ENCODE measurements at regions not wholly inside any gene's neighbourhood (a gene's known extent, or its start where the extent isn't known, plus 50 kb on each side); places are given as distances from the start of the nearest gene placed in this dataset.

DNA sequence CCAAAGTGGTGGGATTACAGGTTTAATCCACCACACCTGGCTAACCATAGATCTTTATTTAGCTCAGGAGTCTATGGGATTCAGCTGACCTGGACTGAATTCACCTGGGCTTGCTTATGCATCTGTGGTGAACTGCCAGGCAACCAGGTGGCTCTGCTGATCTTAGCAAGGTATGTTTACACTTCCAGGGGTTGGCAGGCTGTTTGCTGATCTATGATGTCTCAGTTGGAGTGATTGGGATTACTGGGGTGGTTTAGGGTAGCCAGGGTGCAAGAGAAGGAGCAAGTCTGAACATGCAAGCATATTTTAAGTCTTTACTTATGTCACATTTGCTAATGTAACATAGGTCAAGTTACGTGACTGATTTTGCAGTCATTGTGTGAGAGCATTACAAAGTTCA, 63.6 kb upstream of the JAK2 start:
- Mint-ChIP-seq H3K27ac (no peak overlapping the region), H3K9me3 (peaks cover 3% of the 10 kb centered on the region), H3K4me1 (ENCODE audit: low read depth) (peaks cover 16% of the 10 kb centered on the region), H3K4me3 (no peak overlapping the region), H3K36me3 (ENCODE audit: low read depth) (peaks cover 4% of the 10 kb centered on the region), H3K27me3 (no peaks in the 10 kb centered on the region)

DNA sequence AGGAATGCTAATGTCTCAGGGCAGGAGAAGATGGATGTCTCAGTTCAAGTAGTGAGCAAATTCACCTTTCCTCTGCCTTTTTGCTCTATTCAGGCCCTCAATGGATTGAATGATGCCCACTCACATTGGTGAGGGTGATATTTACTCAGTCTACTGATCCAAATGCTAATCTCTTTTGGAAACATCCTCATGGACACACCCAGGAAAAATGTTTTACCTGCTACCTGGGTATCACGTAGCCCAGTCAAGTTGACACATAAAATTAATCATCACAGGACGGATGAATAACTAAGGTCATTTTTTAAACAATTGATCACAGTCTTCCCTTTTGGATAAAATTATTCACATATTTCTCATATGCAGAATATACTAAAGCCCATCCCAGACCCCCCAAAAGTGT, 63.0 kb upstream of the JAK2 start:
- H3K9me3 Mint-ChIP-seq, result peaks cover 3% of the 10 kb centered on the region
- no peak overlapping the region for H3K4me3 Mint-ChIP-seq
- no peaks in the 10 kb centered on the region for H3K27me3 Mint-ChIP-seq
- H3K4me1 Mint-ChIP-seq (ENCODE audit: low read depth), result peaks cover 22% of the 10 kb centered on the region
- peaks cover 4% of the 10 kb centered on the region for H3K36me3 Mint-ChIP-seq (ENCODE audit: low read depth)
- no peak overlapping the region for H3K27ac Mint-ChIP-seq

DNA sequence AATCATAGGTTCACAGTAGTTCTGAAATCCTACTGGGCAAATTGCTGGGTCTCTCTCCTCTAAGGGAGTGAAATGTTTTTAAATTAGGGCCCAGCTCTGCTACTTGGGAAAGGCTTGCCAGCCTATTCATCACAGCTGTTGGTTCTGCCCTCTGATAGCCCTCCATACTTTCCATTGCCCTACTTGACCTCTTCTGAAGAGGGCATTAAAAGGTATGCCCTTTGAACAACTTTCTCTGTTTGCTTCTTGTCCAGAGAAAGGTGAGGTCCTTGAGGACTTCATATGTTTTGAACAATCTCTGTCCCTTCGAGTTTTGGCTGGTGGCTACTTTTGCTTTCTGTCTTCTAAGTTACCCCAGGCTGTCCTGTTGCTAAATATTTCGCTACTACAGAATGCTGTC, 62.3 kb upstream of the JAK2 start:
- H3K4me1 Mint-ChIP-seq (ENCODE audit: low read depth), result peaks cover 28% of the 10 kb centered on the region
- H3K27ac Mint-ChIP-seq, result no peak overlapping the region
- peaks cover 4% of the 10 kb centered on the region for H3K36me3 Mint-ChIP-seq (ENCODE audit: low read depth)
- no peak overlapping the region for H3K4me3 Mint-ChIP-seq
- H3K9me3 Mint-ChIP-seq, result peaks cover 3% of the 10 kb centered on the region
- no peaks in the 10 kb centered on the region for H3K27me3 Mint-ChIP-seq

DNA sequence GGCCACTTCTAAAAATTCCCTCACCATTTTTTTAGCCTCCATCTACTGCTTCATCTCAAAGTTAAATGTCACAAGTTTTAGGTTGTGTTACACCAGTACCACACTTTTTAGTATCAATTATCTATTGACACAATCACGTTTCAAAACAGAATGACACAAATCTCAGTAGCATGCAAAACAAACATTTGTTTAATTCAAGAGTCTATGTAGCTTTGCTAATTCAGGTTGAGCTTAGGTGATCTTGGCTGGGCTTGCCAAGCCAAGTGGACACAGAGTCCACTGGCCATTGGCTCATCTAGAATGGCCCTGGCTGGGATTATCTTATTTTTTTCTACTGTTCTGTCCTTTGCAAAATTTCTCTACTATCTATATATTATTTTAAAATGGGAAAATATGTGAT, 61.9 kb upstream of the JAK2 start:
- H3K27ac Mint-ChIP-seq, result no peak overlapping the region
- H3K4me3 Mint-ChIP-seq, result no peak overlapping the region
- peaks cover 4% of the 10 kb centered on the region for H3K36me3 Mint-ChIP-seq (ENCODE audit: low read depth)
- H3K4me1 Mint-ChIP-seq (ENCODE audit: low read depth), result peaks cover 28% of the 10 kb centered on the region
- no peaks in the 10 kb centered on the region for H3K27me3 Mint-ChIP-seq
- H3K9me3 Mint-ChIP-seq, result peaks cover 3% of the 10 kb centered on the region

DNA sequence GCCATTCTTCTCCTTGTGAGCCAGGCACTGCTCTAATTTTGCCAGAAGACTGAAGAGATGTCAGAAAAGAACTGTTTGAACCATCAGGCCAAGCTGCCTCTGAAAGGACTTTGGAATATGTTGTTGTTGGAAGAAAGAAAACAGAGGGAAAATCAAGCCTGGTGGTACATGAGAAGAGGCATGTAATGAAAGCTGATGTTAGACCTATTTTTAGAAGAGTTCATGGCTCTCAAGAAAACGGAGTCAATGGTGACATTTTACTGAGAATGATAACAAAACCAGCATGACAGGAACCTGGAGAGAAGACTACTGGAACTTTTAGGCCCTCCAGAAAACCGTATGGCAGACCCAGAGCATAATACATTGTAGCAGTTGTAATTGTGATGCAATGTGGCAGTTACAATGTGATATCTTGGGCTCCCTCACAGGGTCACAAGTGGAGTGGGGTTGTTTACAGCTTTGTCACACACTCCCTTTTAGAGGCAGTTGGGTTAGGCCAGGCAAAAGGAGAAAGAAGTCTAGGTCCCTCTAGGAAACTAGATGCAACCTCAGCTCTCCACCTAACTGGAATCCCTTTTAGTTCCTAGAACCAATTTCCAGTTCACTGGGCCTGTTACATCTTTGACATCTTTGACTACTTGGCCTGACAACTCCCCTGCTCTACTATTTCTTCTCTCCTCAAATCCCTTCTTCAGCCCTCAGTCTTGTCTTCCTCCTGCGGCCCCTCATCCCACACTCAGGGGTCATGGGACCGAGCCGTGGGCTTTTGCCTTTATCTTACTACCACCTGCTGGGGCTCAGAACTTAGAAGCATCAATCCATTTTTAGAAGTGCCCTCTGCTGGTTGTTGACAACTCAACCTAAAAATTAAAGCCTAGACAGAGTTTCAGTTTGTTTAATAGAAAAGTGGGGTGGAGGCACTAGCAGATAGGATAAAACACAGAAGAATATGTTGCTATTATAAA, 61.2 kb upstream of the JAK2 start:
- H3K4me1 Mint-ChIP-seq (ENCODE audit: low read depth), result peaks cover 28% of the 10 kb centered on the region
- H3K27ac Mint-ChIP-seq, result no peak overlapping the region
- no peaks in the 10 kb centered on the region for H3K27me3 Mint-ChIP-seq
- H3K36me3 Mint-ChIP-seq (ENCODE audit: low read depth), result peaks cover 4% of the 10 kb centered on the region
- no peak overlapping the region for H3K4me3 Mint-ChIP-seq
- peaks cover 3% of the 10 kb centered on the region for H3K9me3 Mint-ChIP-seq

DNA sequence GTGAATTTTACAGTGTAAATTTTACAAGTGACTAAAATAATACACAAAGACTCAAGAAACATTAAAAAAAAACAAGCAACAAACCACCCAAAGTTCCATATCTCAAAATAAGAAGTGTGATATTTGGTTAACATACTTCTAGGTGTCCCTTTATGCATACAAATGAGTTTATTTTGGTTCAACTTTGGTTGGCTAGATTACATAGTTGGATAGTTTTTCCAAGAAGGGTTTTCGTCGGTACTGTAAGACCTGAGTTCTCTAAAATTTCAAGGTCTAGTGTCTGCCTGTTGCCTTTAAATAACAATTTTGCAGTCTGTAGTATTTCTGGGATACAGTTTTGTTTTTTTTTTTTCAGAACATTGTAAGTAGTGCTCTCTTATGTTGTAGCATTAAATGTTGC, 58.8 kb upstream of the JAK2 start:
- H3K4me3 Mint-ChIP-seq, result no peak overlapping the region
- no peaks in the 10 kb centered on the region for H3K36me3 Mint-ChIP-seq (ENCODE audit: low read depth)
- no peaks in the 10 kb centered on the region for H3K27me3 Mint-ChIP-seq
- H3K4me1 Mint-ChIP-seq (ENCODE audit: low read depth), result peaks cover 28% of the 10 kb centered on the region
- peak overlapping the region; percentile 32 for H3K27ac Mint-ChIP-seq
- H3K9me3 Mint-ChIP-seq, result no peaks in the 10 kb centered on the region

DNA sequence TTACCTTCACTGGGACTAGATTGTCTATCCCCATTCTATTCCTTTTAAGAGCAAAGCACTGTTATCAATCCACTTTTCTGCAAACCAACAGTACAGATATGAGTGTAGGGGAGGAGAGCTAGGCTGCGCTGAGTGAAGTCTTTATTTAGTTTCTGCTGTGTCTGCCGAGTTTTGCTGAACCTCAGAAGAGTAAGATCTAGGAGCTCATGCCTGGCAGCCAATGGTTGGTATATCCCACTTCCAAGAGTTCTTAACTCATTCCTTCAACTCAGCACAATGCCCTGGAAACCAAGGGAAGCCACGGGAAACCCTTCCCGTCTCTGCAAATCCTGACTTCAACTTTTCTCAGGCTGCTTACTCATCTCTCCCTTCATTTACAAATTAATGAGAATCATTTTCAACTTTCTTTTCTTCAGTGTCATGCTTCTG, 58.0 kb upstream of the JAK2 start:
- Mint-ChIP-seq H3K4me3 (no peak overlapping the region), H3K27ac (no peak overlapping the region), H3K27me3 (no peaks in the 10 kb centered on the region), H3K36me3 (ENCODE audit: low read depth) (no peaks in the 10 kb centered on the region), H3K4me1 (ENCODE audit: low read depth) (peaks cover 28% of the 10 kb centered on the region), H3K9me3 (no peaks in the 10 kb centered on the region)

DNA sequence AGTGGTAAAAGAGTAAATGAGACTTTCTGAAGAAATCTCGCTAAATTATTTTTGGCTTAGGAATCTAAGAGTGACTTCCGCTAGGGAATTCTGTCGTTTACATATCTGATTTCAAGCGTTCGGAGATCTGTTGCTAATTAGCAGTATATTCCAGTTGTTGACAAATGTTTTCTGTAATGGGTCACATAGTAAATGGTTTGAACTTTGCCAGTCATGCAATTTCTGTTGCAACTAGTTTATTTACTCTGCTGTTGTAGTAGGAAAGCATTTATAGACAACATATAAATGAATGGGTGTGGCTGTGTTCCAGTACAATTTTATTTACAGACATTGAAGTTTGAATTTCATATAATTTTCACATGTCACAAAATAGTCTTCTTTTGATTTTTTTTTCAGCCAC, 57.4 kb upstream of the JAK2 start:
- Mint-ChIP-seq H3K4me1 (ENCODE audit: low read depth) (peaks cover 28% of the 10 kb centered on the region), H3K4me3 (no peak overlapping the region), H3K27ac (no peak overlapping the region)

DNA sequence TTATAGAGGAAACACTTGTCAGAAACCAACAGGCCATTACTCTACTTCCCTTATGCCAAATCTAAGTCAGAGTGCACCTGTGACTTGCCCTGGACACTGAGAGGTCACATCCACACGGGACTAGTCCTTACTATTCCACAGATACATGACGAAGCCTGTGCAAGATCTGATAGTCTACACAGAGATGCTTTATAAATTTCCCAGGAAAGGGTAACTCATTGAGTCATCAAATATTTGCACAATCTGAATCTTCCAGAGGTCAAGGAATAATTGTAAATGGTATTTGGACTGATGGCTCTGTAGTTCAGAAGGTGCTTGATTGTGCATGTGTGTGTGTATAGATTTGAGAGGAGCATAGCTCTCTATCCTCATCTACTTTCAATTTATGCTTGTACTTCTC, 55.2 kb upstream of the JAK2 start:
- Mint-ChIP-seq H3K27me3 (no peaks in the 10 kb centered on the region), H3K4me3 (no peak overlapping the region), H3K4me1 (ENCODE audit: low read depth) (peaks cover 20% of the 10 kb centered on the region), H3K9me3 (no peaks in the 10 kb centered on the region), H3K36me3 (ENCODE audit: low read depth) (no peaks in the 10 kb centered on the region), H3K27ac (no peak overlapping the region)

More for the DNA sequence above, 57.4 kb upstream of the JAK2 start:
- no peaks in the 10 kb centered on the region for H3K9me3 Mint-ChIP-seq
- H3K36me3 Mint-ChIP-seq (ENCODE audit: low read depth), result no peaks in the 10 kb centered on the region
- no peaks in the 10 kb centered on the region for H3K27me3 Mint-ChIP-seq

DNA sequence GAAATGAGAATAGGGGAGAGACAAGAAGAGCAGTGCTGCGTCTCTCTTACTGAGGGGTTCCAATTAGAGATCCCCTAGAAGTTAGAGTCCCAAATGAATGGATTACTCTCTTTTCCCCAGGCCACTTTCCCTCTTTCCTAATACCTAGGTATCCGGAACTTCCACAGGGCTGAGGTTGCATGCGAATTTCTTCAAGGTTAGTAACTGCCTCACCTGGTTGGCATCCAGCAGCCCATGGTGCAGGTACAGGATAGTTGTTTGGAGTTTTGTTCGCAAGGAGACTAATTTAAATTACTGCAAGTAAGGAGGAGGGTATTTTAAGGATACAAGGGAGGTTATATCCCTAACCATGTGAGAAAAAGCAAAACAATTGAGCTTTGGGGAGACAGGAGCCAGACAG, 52.4 kb upstream of the JAK2 start:
- peaks cover 25% of the 10 kb centered on the region for H3K4me1 Mint-ChIP-seq (ENCODE audit: low read depth)
- H3K27ac Mint-ChIP-seq, result no peak overlapping the region

DNA sequence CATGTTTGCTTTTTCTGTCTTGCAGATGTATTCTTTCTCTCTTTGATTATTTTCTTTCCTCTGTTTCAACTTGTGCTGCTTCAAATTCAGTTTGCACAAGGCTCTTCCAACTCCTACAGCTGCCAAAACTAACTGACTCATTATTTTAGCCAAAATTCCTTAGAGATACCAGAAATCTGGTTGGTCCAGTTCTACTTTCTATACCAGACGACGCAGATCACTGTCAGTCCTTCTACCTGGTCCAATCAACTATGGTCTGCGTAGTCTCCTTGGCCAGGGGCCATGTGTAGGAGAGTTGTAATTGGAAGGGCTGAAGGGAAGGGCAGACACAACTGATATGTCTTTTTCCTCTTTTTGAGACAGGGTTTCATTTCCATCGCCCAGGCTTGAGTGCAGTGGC, 51.9 kb upstream of the JAK2 start:
- no peaks in the 10 kb centered on the region for H3K36me3 Mint-ChIP-seq (ENCODE audit: low read depth)
- H3K9me3 Mint-ChIP-seq, result no peaks in the 10 kb centered on the region
- H3K27me3 Mint-ChIP-seq, result no peaks in the 10 kb centered on the region
- H3K4me1 Mint-ChIP-seq (ENCODE audit: low read depth), result peaks cover 30% of the 10 kb centered on the region
- no peak overlapping the region for H3K27ac Mint-ChIP-seq
- H3K4me3 Mint-ChIP-seq, result no peak overlapping the region

More for the DNA sequence above, 52.4 kb upstream of the JAK2 start:
- H3K36me3 Mint-ChIP-seq (ENCODE audit: low read depth), result no peaks in the 10 kb centered on the region
- no peaks in the 10 kb centered on the region for H3K9me3 Mint-ChIP-seq
- no peak overlapping the region for H3K4me3 Mint-ChIP-seq
- no peaks in the 10 kb centered on the region for H3K27me3 Mint-ChIP-seq

DNA sequence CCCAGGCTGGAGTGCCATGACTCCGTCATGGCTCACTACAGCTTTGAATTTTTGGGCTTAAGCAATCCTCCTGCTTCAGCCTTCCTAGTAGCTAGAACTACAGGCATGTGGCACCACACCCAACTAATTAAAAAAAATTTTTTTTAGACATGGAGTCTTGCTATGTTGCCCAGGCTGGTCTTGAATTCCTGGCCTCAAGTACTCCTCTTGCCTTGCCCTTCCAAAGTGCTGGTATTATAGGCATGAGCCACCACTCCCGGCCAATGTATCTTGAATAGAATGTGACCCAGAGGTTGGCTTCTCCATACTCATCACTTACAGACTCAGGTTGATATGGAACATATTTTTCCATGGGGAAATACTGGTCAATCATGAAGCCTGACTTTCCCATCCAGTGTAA, 51.2 kb upstream of the JAK2 start:
- Mint-ChIP-seq H3K4me3 (no peak overlapping the region), H3K4me1 (ENCODE audit: low read depth) (peaks cover 36% of the 10 kb centered on the region), H3K36me3 (ENCODE audit: low read depth) (no peaks in the 10 kb centered on the region), H3K9me3 (no peaks in the 10 kb centered on the region), H3K27me3 (no peaks in the 10 kb centered on the region), H3K27ac (no peak overlapping the region)

DNA sequence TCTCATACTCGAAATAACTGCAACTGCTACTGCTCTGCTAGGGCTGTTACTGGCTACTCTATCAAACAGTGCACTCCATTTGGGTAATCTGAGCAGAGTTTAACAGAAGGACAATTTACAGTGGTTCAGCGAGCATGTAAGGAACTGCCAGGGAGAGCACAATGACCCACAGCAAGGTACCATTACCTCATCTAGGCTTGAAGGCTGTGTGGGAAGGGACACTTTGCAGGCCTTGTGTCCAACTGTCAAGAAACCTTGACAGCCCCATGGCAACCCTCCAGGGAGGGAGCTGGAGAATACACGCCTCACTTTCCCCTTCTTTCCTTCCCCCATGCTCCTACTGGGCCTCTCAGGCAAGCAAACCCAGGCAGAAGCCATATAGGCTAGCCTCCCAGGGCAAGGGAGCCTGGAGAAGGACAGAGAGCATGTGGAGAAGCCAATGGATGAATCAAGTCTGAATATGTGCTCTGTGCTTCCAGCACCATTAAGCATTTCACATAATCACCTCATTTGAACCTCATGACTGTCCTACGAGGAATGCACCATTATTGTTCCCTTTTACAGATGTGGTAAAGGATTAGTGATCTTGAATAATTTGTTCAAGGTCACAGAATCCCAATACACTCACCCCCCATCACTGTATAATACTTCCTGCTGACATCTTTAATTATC, 49.9 kb upstream of the JAK2 start:
- Mint-ChIP-seq H3K27me3 (no peaks in the 10 kb centered on the region), H3K4me1 (ENCODE audit: low read depth) (peaks cover 49% of the 10 kb centered on the region), H3K4me3 (no peak overlapping the region), H3K27ac (no peak overlapping the region), H3K9me3 (no peaks in the 10 kb centered on the region), H3K36me3 (ENCODE audit: low read depth) (no peaks in the 10 kb centered on the region)

All from stimulated activated naive CD8-positive, alpha-beta T cell treated with anti-CD3 and anti-CD28 coated beads, Interleukin-15, Interleukin-2, amounts not matched to agents 100 ng/mL and 50 ng/mL, for 24 hours (primary cell).